TTC549 (cell line): ENCODE measurements at regions not wholly inside any gene's neighbourhood (a gene's known extent, or its start where the extent isn't known, plus 50 kb on each side); places are given as distances from the start of the nearest gene placed in this dataset.
"Not testable (repeated sequence)": the region's sequence is repeated elsewhere in the genome, so short reads cannot be mapped to it uniquely, and the experiment has no call there.

ENCODE experiments used
- FAIRE-seq: peaks from 2 replicates; lab custom pipeline; 2012; peaks lifted over from hg19 to GRCh38; lab: Jason Lieb, UNC

DNA sequence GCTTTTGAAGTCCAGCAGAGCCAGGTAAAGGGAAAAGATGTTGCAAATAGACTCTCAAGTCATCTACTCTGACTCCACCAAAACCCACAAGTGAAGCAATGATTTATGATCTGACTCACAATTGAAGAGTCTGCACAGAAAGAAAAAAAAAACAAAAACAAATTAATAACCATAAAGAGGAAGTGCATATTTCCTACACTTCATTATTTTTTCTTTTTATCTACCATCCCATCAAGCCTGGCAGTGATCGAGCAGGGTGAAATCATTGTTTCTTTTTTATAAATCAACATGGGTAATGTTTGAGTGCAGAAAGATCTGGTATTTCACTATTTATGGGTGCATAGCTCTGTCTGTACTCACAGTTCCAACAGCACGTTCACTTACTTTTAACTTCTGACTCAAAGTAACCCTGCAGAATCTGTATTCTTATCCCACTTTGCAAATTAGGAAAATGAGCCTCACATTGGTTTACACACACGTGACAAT lies 829.0 kb downstream of the TNS3 start:
- FAIRE-seq, result no peak

DNA sequence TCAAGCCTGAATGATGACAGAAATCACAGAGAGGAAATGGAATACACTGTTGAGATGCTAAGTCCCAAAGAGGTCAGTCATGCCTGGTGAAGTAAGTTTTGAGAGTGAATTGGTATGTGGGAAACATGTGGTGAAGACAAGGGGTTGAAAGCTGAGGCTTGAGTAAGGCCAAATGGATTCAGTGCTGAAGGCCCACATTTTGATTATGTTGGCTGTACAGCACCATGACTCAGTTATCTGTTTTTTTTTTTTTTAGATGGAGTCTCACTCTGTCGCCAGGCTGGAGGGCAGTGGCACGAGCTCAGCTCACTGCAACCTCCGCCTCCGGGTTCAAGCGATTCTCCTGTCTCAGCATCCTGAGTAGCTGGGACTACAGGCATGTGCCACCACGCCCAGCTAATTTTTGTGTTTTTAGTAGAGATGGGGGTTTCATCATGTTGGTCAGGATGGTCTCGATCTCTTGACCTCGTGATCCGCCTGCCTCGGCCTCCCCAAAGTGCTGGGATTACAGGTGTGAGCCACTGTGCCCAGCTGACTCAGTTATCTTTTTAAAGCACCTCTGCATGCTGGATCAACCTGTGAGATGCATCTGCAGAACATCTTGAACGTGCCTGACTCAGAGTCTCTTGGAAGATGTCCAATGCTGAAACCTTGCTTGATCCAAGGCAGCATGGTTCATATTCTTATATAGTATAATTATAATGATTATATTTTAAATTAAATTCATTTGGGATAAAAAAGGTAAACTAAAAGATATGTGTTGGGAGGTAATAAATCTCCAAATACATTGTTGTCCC lies 829.8 kb downstream of the TNS3 start:
- FAIRE-seq, result not testable (repeated sequence)

DNA sequence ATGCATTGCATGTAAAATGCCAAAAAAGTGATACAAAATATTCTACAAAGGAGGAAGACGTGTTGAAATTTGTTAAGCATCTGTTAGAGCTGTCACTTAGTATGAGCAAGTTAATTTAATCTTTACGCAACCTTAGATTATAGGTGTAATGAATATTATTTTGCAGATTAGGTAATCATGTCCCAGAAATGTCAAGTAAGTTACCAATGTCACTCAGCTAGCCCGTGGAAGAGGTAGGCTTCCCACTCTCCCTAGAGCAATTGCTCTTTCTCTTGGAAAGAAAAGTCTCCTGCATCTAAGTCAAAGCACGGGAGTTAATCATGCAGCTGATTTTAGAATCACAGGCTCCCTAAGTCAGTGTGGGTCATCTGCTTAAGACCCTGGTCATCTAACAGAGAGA lies 830.4 kb upstream of the IGFBP3 start:
- FAIRE-seq, result no peak

DNA sequence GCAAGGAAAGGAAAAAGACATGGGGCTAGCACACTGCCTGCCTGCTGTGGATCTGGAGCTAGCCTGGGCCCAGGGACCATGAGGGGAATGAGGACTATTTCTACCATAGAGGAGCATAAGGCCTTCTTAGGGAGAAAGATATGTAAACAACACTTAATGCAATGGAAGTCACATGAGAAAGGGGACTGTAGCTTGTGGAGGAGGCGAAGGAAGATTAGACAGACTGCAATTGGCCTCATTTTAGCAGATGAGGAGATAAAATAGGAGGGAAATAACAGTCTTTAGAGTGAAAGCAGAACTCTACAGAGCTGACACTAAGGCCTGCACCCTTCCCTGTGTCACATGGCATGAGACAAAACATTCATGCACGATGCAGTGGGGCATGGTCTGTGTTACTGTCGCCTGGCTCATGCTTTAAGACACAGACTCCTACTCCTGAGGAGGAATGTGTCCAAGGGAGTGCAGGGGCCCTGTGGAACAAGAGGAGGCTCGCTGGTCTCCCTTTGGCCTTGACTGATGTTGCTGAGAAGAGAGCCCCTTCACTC lies 829.3 kb upstream of the IGFBP3 start:
- FAIRE-seq, result no peak

DNA sequence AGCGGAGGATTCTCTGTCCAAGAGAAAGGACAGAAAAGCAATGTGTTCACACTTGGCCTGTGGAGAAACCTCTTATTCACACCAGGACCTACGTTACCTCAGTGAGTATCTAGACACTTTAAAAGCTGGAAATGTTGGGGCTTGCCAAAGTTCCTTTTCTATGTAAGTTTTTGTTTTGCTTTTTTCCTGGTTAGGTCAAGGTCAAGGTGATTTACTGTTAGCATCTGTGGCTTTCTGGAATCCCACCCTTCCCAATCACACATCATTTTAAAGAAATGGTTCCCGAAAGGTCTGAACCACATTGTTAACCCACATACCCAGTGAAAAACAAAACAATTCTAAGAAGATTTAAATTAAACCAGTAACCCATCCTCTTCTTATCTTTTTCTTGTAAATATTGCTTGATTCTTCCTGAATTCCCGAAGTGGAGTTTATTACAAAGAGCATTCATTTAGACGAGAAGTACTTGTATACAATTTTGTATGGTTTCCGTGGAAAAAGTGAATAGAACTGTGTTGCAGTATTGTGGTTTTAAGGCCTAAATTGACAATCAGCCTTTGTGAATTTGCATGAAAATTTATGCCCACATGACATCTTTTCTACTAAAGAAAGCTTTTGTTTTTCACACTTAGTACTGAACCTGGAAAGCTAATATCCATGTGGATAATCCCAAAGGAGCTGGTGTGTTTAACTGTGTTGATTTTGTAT lies 827.0 kb upstream of the IGFBP3 start:
- FAIRE-seq, result no peak

DNA sequence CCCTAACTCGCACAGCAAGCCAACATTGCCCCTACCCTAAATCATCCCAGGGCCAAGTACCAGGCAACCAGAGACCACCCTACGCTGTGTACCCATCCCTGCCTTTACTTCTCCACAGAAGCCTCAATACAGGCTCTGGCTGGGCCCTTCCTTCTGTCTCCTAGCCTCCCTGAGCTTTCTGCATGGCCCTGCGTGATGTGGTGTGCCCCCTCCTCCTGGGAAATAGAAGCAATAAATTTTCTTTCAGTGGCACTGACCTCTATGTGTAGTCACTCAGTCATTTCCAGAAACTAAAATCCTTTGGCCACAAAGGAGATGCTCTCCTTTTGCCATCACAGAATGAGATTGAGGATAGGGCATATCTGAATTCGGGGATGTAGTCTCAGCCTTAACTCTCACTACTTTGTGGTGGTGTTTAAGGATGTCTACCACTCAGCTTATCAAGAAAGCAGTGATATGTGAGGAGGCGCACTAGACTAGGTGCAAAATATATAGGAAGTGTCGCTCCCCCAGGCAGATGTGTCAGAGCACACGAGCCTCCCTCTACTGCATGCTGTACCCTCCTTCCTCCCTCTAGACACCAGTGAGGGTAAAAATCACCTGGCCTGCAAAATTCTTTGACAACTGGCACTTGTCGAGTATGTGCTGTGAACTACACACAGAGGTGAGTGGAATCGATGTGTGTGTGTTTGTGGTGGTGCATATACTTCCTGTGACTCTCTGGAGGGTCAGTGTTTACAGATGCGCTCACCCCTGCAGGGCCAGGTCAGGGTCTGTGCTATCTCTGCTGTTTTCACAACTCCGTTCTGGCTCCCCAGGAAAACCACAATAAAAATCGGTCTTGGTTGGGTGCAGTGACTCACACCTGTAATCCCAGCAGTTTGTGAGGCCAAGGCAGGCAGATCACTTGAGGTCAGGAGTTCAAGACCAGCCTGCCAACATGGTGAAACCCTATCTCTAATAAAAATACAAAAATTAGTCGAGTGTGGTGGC lies 825.9 kb upstream of the IGFBP3 start:
- no peak for FAIRE-seq

DNA sequence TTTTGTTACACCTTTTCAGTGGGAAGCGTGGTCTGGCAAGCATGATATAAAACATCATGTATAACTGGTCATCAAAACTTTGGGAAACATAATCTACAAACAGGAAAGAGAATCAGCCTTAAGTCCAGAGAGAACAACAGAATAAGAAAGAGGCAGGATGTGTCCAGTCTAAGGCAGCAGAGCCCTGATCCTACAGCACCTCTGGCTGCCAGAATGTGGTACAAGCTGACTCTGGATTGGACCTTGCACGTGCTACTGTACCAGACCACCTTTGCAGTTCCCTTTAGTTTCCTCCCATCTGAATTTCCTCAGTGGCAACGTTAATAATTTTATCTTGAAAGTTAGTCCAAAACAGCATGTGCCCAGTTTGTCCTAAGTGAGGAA lies 824.6 kb upstream of the IGFBP3 start:
- FAIRE-seq, result no peak

DNA sequence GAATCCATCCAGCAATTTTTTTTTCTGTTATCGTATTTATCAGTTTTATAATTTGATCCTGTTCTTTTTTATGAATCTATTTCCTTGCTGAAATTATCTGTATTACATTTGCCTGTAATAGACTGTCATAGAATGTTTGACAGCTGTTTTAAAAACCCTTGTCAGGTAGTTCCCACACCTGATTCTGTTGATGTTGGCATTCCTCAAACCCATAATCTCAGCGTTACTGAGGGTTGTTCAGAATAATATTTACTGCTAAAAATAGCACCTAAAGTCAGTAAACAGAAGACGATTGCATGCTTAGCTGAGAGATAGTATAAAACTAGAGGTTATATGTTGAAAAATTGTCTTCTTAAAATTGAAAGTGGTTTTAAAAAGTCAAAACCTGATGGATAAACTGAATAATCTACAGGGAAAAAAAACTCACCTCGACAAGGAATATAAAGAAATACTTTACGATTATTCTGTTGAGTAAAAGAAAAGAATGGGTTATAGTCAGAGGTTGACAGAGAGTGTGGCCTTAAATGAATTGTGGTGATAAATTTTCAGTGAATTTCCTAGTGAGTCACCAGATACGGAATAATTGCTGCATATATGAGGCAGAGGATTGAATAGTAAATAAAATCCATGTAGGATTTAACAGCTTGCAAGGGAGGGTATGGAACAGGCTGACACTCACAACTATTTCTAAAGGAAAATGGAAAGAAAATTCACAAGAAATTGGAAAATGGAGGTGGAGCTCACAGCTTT lies 824.1 kb upstream of the IGFBP3 start:
- FAIRE-seq, result no peak

DNA sequence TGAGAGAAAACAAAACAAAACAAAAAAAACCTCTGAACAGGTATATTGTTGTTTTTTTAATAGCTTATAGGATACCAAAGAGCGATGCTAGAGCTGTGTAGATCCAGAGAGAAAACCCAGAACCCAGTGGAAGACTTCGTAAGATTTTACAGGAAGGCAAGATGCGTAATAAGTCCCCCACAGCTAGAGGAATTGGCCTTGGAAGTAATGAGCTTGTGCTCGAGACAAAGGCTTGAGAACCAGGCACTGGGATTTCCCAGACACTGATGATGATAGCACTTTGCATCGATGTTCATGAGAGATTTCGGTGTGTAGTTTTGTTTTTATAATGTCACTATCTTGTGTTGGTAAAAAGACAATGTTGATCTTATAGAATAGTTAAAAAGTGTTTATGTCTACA lies 821.5 kb upstream of the IGFBP3 start:
- FAIRE-seq, result no peak

DNA sequence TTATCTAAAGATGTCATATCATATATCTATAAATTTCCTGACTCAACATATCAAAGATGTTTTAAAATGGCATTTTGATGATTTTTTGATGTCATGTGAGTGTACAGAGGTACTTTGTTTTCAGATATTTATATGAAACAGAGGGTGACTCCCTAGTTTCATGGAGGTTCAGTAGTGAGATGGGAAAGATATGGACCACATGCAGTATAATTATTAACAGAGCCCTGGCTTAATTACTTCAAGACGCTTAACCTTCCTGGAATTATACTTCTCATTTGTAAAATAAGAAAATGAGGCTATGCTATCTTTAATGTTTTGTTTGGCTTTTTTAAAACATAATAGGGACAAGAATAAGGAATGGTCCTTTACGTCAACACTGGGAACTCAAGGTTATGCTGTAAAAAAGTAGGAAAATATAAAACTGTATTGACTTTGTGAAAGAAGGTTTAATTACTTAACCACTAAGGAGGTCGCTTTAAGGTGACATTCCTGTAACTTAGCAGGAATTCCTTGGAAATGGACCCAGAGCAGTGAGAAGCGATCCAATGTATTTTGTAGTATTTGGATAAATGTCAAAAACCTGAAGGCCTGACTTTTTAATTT lies 821.0 kb upstream of the IGFBP3 start:
- FAIRE-seq, result no peak

DNA sequence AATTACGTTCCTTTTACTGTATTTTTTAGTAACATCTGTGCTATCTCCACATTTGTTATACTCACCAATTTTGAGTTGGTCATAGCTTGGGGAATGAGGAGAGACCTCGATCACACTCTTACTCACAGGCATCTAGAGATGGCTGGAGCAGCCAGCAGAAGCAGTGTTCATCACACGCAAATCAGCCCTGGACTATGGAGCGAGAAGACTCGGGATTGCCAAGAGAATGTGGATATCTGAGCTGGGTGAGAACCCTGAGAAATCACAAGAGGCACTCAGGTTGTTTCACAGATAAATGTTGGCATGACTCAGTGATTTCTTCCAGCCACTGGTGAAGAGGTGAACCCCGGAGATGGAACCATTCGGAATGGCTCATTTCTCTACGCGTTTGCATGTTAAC lies 820.1 kb upstream of the IGFBP3 start:
- FAIRE-seq, result no peak

DNA sequence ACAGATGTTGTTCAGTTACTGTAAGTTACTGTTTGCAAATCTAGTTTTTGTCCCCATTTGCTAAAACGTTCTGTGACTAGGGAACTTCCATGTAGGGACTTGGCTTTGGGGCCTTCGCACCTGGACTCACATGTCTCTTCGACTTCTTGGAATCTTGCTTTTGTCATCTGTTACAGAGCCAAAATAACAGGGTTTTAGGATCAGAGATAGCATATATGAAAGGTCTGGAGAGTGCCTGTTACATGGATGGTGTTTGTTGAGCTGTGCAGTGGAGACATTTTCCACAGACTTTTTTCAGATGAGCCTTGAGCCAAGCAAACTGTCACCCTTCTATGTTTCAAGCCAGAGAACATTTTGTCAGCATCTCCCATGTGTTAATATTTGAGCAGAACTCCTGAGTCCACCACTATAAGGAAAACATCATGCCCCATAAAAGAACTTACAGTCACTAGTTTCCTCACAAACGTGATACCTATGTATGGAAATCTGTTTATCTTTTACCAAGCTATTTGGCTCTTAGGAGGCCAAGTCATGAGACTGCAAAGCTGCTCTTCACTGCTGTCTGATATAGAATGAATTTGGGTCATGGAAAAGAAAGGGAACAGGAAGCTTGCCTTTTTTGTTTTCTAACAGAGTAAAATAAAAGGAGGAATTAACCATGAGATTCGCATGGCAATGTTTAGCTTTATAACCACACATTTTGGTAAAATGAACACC lies 818.6 kb upstream of the IGFBP3 start:
- no peak for FAIRE-seq

DNA sequence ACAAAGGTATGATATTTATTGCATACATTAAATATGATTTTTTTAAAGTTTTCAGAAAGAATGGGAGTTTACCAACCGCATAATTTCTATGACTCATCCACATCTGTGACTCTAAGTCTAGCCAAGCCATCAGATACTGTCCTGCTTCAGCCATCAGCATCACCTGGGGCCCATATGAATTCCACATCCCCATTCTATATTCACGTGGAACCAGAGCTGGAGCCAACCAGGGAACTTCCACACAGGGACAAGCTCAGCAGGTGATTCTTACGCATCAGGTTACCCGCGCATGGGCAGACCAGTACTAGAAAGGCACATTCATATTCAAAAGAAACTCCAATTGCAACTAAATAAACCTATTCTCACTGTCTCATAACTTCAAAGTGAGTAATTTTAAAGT lies 817.7 kb upstream of the IGFBP3 start:
- FAIRE-seq, result no peak

DNA sequence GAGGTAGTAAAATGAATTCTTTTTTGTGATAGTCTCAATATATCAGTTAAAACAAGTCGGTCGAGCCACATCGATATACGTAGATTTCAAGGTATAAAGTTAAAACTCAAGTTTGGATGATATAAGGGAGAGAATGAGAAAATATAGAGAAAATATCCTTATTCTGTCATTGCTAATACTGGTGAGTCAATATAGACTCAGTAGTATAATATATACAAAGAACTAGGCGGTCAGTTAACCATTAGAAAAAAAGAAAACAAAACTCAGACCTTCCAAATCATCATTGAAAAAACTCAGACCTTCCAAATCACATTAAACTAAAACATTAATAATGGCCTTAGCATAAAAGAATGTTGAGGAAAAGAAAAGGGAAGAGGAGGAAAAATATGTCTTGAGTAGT lies 817.1 kb upstream of the IGFBP3 start:
- no peak for FAIRE-seq

DNA sequence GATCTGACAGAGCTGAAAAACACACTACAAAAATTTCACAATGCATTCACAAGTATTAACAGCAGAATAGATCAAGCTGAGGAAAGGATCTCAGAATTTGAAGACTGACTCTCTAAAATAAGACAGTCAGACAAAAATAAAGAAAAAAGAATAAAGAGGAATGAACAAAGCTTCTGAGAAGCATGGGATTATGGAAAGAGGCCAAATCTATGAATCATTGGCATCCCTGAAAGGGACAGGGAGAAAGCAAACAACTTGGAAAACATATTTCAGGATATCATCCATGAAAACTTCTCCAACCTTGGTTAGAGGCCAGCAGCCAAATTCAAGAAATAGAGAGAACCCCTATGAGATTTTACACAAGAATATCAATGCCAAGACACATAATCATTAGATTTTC lies 804.8 kb upstream of the IGFBP3 start:
- FAIRE-seq, result no peak

DNA sequence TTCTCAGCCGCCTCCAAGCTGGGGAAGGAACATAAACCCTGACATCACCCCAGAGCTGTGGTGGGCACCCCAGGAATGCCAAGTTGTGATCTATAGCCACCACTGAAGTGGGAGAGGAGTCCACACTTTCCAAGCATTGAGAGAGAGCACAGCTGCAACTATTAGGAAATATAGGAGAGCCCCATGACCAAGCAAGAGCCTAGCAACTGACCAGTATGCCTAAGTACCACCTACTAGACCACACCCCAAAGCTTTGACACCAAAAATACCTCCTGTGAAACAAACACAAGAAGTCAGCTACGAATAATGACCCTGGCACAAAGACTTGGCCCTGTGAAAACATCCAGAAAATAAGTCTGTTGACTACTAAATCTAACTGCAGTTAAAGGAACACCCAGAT lies 804.1 kb upstream of the IGFBP3 start:
- FAIRE-seq, result no peak

DNA sequence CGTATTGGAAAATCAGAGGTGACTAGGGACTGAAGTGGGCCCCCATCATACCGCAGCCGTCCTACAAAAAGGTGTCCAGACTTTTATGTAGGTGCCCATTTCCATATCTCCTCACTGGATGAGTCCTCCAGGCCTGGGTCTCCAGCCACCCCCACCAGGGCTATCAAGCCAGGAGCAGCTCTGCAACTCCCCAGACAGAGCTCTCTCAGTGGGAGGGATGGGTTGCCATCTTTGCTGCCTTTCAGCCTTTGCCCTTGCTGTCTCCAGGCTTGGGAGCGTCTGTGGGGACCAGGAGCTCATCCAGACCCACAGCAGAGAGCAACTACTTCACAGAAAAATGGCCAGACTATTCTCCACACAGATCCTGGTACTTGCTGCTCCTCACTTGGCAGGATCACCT lies 802.7 kb upstream of the IGFBP3 start:
- FAIRE-seq, result no peak

DNA sequence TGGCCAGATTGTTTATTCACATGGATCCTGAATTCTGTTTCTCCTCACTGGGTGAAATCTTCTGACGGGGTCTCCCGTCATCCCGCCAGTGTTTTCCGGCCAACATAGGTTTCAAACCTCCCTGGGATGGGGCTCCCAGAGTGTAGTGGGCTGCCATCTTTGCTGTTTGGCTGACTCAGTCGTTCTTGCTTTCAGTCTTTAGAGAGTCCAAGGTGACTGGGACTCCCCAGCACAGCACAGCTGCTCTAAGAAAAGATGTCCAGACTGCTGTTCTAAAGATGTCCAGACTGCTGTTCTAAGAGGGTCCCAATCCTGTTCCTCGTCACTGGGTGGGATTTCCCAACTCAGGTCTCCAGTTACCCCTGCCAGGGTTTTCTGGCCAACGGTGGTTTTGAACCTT lies 801.9 kb upstream of the IGFBP3 start:
- no peak for FAIRE-seq

DNA sequence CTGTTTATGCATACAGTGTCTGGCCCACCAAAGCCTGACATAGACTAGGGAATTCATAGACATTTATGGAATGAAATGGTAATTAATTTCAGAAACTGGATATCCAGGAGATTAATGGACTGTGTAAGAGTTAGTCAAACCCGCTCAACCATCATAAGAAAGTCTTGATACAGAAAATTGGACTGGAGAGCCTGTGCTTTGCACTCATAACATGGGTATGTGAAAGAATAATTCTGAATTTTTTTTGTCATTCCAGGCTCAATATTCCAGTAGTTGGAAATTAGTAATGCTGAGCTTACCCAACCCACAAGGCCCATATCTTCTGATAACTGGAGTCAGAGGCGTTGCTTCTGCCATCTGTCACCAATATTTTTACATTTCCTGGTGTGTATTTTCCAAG lies 799.7 kb upstream of the IGFBP3 start:
- FAIRE-seq, result no peak

DNA sequence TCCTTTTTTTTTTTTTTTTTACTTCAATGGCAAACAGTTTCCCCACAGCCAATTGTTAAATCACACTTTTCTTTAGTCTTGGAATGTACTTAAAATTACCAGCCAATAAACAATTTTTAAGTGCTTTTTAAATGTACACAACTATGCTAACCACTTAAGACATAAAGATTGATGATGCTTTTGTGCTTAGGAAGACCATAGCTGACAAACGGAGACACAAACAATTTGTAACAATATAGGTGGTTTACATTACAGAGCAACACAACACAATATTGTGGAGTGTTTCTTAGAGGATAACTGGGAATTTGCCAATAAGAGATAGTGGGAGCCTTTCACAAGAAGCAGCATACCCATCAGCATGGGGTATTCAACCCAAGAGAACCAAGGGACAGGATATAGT lies 798.5 kb upstream of the IGFBP3 start:
- FAIRE-seq, result no peak

DNA sequence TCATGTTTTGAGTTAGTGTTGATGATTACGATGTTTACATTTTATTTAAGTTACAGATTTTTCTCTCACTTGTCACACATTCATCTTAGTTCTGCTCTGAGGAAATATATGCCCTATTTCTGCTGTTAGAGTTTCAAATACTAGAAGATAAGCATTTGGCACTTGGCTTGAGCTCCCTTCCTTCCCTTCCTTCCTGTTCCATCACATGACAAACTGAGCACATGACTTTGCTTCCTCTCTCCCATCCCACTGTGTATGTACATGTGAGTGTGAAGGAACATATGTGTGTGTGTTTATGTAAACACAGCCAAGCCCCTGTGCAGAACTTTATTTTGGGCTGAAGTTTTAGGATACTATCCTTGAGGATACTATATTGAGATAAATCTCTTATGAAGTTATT lies 795.9 kb upstream of the IGFBP3 start:
- FAIRE-seq, result no peak
